ENCODE measurements at regions not wholly inside any gene's neighbourhood (a gene's known extent, or its start where the extent isn't known, plus 50 kb on each side); places are given as distances from the start of the nearest gene placed in this dataset.

DNA sequence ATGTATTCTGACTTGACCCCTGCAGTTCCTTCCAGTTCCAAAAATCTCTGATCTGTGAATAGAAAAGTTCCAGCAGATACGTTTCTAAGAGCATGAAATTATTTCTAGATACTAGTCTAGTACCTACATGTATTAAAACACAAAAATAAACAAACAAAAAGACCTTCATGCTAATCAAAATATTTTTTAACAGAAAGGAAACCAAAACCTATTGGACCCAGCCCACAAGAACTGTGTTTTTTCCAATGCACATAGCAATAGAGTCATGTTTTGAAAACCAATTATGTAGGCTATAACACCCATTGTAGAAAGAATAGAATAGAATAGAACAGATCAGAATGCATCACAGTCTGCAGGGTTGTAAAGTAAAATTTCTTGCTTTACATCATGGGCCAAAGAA, 158.6 kb upstream of the TNFAIP3 start:
- TF ChIP-seq TEAD4 (IDR thresholded peaks at IDR 0.05; ENCODE audit: borderline replicate concordance, insufficient read depth) (no peak), TAF1 (IDR thresholded peaks at IDR 0.05; ENCODE audit: borderline replicate concordance, low read depth, low read length) (no peak), USF2 (IDR thresholded peaks at IDR 0.05; ENCODE audit: borderline replicate concordance, low read depth, low read length) (no peak), POLR2AphosphoS5 (IDR thresholded peaks at IDR 0.05; ENCODE audit: low read depth, low read length) (no peak), FOXM1 (IDR thresholded peaks at IDR 0.05; ENCODE audit: low read depth) (no peak), TCF12 (IDR thresholded peaks at IDR 0.05) (no peak)
- TF ChIP-seq, protein P1, sequence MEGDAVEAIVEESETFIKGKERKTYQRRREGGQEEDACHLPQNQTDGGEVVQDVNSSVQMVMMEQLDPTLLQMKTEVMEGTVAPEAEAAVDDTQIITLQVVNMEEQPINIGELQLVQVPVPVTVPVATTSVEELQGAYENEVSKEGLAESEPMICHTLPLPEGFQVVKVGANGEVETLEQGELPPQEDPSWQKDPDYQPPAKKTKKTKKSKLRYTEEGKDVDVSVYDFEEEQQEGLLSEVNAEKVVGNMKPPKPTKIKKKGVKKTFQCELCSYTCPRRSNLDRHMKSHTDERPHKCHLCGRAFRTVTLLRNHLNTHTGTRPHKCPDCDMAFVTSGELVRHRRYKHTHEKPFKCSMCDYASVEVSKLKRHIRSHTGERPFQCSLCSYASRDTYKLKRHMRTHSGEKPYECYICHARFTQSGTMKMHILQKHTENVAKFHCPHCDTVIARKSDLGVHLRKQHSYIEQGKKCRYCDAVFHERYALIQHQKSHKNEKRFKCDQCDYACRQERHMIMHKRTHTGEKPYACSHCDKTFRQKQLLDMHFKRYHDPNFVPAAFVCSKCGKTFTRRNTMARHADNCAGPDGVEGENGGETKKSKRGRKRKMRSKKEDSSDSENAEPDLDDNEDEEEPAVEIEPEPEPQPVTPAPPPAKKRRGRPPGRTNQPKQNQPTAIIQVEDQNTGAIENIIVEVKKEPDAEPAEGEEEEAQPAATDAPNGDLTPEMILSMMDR (IDR thresholded peaks at IDR 0.05) = no peak
- TF ChIP-seq, protein P2, sequence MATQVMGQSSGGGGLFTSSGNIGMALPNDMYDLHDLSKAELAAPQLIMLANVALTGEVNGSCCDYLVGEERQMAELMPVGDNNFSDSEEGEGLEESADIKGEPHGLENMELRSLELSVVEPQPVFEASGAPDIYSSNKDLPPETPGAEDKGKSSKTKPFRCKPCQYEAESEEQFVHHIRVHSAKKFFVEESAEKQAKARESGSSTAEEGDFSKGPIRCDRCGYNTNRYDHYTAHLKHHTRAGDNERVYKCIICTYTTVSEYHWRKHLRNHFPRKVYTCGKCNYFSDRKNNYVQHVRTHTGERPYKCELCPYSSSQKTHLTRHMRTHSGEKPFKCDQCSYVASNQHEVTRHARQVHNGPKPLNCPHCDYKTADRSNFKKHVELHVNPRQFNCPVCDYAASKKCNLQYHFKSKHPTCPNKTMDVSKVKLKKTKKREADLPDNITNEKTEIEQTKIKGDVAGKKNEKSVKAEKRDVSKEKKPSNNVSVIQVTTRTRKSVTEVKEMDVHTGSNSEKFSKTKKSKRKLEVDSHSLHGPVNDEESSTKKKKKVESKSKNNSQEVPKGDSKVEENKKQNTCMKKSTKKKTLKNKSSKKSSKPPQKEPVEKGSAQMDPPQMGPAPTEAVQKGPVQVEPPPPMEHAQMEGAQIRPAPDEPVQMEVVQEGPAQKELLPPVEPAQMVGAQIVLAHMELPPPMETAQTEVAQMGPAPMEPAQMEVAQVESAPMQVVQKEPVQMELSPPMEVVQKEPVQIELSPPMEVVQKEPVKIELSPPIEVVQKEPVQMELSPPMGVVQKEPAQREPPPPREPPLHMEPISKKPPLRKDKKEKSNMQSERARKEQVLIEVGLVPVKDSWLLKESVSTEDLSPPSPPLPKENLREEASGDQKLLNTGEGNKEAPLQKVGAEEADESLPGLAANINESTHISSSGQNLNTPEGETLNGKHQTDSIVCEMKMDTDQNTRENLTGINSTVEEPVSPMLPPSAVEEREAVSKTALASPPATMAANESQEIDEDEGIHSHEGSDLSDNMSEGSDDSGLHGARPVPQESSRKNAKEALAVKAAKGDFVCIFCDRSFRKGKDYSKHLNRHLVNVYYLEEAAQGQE (IDR thresholded peaks at IDR 0.05; ENCODE audit: low read depth, low read length) = no peak

Measured in SK-N-SH (cell line).